Keratinocyte (primary cell): ENCODE measurements at regions not wholly inside any gene's neighbourhood (a gene's known extent, or its start where the extent isn't known, plus 50 kb on each side); places are given as distances from the start of the nearest gene placed in this dataset.

Experiments used
- CTCF ChIP-seq, 3 experiments: IDR thresholded peaks in 1 of 3; conservative IDR thresholded peaks in 1 of 3; optimal IDR thresholded peaks in 1 of 3; 2 replicates in 2 of 3; 3 replicates in 1 of 3; pipeline versions ENCODE3 to v1.5.1; 2011; ENCODE audit warnings: low read length in 3 of 3, mild to moderate bottlenecking in 3 of 3, moderate library complexity in 2 of 3, control low read depth in 1 of 3, inconsistent platforms in 1 of 3; ENCODE audit not compliant: insufficient read depth in 2 of 3; ENCODE audit errors: extremely low read depth in 1 of 3
- EZH2 ChIP-seq: IDR thresholded peaks from one replicate; pipeline ENCODE4 v1.6.1; 2012; ENCODE audit warnings: inconsistent platforms, mild to moderate bottlenecking, low read length, moderate library complexity

- TF ChIP-seq CTCF (optimal IDR thresholded peaks at IDR 0.05 in 1 of 3, IDR thresholded peaks at IDR 0.05 in 1 of 3, conservative IDR thresholded peaks at IDR 0.05 in 1 of 3; ENCODE audit: extremely low read depth in 1 of 3, insufficient read depth in 2 of 3, low read length in 3 of 3) (no peak), EZH2 (no peak)
Observed at GRCh38 chr12:100687686-100688085, 106.9 kb upstream of the ANO4 start.
